Adrenal gland (tissue), 9 donors: ENCODE measurements at regions not wholly inside any gene's neighbourhood (a gene's known extent, or its start where the extent isn't known, plus 50 kb on each side); places are given as distances from the start of the nearest gene placed in this dataset.

Experiments used
- DNase-seq, 7 donors: peaks; one replicate each; pipeline ENCODE4 v3.0.0-alpha.2; 2019 to 2020
- H3K27ac ChIP-seq, 5 donors: fragments of 200-600 bp; sonication (generic) in 4 of 5; 1 replicate in 3 of 5; 2 replicates in 2 of 5; pipeline versions ENCODE4 v1.5.1 to v1.8.0; 2016 to 2020; ENCODE audit warnings: mild to moderate bottlenecking in 1 of 5
- H3K27me3 ChIP-seq: fragments of 200-600 bp; 2 replicates; pipeline ENCODE4 v1.8.0; 2021
- H3K36me3 ChIP-seq, 2 donors: fragments of 200-600 bp; replicated peaks in 1 of 2; 1 replicate in 1 of 2; 2 replicates in 1 of 2; pipeline versions ENCODE4 v1.5.1 to v1.8.0; 2018 to 2022
- H3K4me1 ChIP-seq, 2 donors: fragments of 200-600 bp; replicated peaks in 1 of 2; 1 replicate in 1 of 2; 2 replicates in 1 of 2; pipeline versions ENCODE4 v1.5.1 to v1.8.0; 2018 to 2021
- H3K4me3 ChIP-seq, 4 donors: fragments of 200-600 bp; sonication (generic) in 3 of 4; one replicate each; pipeline ENCODE4 v1.5.1; 2016 to 2018
- H3K9me3 ChIP-seq, 3 donors: fragments of 200-600 bp; sonication (generic) in 1 of 3; replicated peaks in 1 of 3; 1 replicate in 2 of 3; 2 replicates in 1 of 3; pipeline versions ENCODE4 v1.5.1 to v1.8.0; 2016 to 2021
- POLR2A ChIP-seq, 2 donors: fragments of 450-650 bp; IDR thresholded peaks; one replicate each; pipeline ENCODE4 v1.6.1; 2017; ENCODE audit warnings: antibody characterized with exemption in 2 of 2, mild to moderate bottlenecking in 2 of 2, moderate library complexity in 1 of 2
- WGBS, 4 donors: extraction: QIAGEN DNeasy Blood & Tissue Kit in 2 of 4; methylation state at CpG; one replicate each; pipeline versions ENCODE4 v1.1.5 to v1.1.7; 2013 to 2017; 5-methylcytosine and 5-hydroxymethylcytosine counted together
- intact Hi-C, 2 donors: fragments of 100-400 bp; cut with DNase I; formaldehyde crosslinking; loops; one replicate each; pipeline versions ENCODE4 v1.14.1 to v1.15.0; 2022 to 2023
- TF ChIP-seq, protein P1 (sequence below), 6 experiments: fragments of 450-650 bp in 4 of 6; fragments of 200-600 bp in 2 of 6; sonication (generic) in 1 of 6; IDR thresholded peaks; 1 replicate in 5 of 6; 2 replicates in 1 of 6; pipeline versions ENCODE4 v1.5.1 to v1.8.0; 2016 to 2021; ENCODE audit warnings: antibody characterized with exemption in 6 of 6, mild to moderate bottlenecking in 2 of 6, moderate library complexity in 1 of 6
- donor health status: healthy with polysubstance abuse.
- donor health status: Bipolar disorder and iron deficiency.
- donor health status: DM: yes; HTN: yes; CAD: no.
- donor health status: DM: no; HTN: no; CAD: no.
- donor health status: DM: no; HTN: no; CAD: no.

DNA sequence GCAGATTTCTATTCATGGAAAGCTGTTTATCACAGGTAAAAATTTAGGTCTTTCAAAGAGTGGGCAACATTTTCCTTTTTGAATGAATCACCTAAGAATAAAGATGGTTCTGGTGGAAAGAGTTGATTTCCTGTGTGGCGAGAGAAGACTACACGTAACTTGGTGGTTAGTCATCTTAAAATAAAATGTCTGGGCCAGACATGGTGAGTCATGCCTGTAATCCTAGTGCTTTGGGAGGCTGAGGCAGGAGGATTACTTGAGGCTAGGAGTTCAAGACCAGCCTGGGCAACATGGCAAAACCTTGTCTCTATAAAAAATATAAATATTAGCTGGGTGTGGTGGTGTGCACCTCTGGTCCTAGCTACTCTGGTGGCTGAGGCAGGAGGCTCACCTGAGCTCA lies 65.7 kb downstream of the DISP1 start:
- H3K4me3 ChIP-seq, result no peak overlapping the region
- TF ChIP-seq, protein P1, sequence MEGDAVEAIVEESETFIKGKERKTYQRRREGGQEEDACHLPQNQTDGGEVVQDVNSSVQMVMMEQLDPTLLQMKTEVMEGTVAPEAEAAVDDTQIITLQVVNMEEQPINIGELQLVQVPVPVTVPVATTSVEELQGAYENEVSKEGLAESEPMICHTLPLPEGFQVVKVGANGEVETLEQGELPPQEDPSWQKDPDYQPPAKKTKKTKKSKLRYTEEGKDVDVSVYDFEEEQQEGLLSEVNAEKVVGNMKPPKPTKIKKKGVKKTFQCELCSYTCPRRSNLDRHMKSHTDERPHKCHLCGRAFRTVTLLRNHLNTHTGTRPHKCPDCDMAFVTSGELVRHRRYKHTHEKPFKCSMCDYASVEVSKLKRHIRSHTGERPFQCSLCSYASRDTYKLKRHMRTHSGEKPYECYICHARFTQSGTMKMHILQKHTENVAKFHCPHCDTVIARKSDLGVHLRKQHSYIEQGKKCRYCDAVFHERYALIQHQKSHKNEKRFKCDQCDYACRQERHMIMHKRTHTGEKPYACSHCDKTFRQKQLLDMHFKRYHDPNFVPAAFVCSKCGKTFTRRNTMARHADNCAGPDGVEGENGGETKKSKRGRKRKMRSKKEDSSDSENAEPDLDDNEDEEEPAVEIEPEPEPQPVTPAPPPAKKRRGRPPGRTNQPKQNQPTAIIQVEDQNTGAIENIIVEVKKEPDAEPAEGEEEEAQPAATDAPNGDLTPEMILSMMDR (IDR thresholded peaks at IDR 0.05), result no peak
- TF ChIP-seq POLR2A (IDR thresholded peaks at IDR 0.05), result no peak
- no peaks in the 10 kb centered on the region for H3K27me3 ChIP-seq
- H3K36me3 ChIP-seq, result no peaks in the 10 kb centered on the region
- WGBS, 4 donors, result 57 to 79% (median 69%) methylated on average over 2 of the region's 2 CpGs
- intact Hi-C loops, result no loop called here
- no peaks in the 10 kb centered on the region for H3K9me3 ChIP-seq
- no peaks in the 10 kb centered on the region for H3K4me1 ChIP-seq
- no peak for DNase-seq
- no peak overlapping the region for H3K27ac ChIP-seq

DNA sequence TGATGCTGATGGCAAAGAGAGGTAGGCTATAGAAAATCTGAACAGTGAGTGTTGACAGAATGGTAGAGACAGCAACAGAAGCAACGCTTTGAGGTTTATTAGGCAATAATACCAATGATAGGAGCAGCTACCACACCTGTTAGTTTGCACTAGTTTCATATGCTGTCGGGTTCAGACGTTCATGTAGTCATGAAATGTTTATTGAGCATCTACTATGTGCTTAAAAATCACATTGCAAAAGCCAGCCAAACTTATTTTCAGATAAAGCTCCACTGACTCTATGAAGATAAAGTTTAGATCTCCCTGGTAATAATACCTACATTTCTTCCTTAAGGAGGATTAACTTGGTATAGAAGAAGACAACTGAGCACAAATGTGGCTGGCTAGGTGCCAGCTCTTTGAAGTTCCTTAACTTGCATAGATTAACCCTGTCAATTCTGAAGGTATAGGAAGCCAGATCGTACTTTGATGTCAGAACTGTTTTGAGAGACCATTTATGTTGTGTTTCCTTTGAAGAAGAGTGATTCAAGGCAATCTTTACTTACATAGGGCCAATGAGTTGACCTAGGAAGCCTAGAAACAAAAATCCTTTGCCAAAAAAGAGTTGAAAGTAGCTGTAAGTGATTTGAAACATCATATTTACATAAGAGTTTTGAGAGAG lies 71.5 kb downstream of the DISP1 start:
- intact Hi-C loops, result no loop called here
- H3K27me3 ChIP-seq, result no peaks in the 10 kb centered on the region
- no peaks in the 10 kb centered on the region for H3K36me3 ChIP-seq
- H3K4me1 ChIP-seq, result peaks cover 0 to 18% of the 10 kb centered on the region in 2 donors
- DNase-seq, result no peak
- H3K27ac ChIP-seq, result no peak overlapping the region
- TF ChIP-seq, protein P1 (IDR thresholded peaks at IDR 0.05), result no peak
- no peak for TF ChIP-seq POLR2A (IDR thresholded peaks at IDR 0.05)
- no peak overlapping the region for H3K4me3 ChIP-seq
- 89 to 93% (median 91%) methylated on average over 4 of the region's 4 CpGs for WGBS, 4 donors
- no peaks in the 10 kb centered on the region for H3K9me3 ChIP-seq

DNA sequence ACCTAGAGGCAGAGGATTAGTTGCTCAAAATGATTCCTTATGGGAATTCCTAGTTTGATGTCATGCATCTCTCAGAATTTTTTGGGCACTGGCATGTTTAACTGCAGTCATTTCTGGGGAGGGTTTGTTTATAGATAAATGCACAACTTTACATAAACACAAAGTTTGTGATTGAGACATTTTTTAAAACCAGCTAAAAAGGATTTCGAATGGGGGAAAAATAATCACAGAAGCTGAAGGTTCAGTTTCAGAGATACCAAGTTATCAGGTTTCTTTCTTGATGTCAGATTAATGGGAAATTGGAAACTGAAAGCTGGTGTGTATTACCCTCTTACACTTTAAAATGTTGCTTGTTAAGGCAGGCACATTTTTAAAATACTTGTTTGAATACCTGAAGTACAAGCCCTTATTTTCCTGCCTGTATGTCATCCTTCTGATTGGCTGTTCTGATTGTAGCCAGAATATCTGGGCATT lies 72.1 kb downstream of the DISP1 start:
- H3K27ac ChIP-seq, result no peak overlapping the region
- H3K27me3 ChIP-seq, result no peaks in the 10 kb centered on the region
- WGBS, 4 donors, result 61 to 82% (median 66%) methylated on average over 1 of the region's 1 CpG
- DNase-seq, result no peak
- H3K36me3 ChIP-seq, result no peaks in the 10 kb centered on the region
- intact Hi-C loops, result no loop called here
- no peaks in the 10 kb centered on the region for H3K9me3 ChIP-seq
- H3K4me3 ChIP-seq, result no peak overlapping the region
- H3K4me1 ChIP-seq, result peaks cover 0 to 22% of the 10 kb centered on the region in 2 donors
- TF ChIP-seq POLR2A (IDR thresholded peaks at IDR 0.05), result no peak
- TF ChIP-seq, protein P1 (IDR thresholded peaks at IDR 0.05), result no peak

DNA sequence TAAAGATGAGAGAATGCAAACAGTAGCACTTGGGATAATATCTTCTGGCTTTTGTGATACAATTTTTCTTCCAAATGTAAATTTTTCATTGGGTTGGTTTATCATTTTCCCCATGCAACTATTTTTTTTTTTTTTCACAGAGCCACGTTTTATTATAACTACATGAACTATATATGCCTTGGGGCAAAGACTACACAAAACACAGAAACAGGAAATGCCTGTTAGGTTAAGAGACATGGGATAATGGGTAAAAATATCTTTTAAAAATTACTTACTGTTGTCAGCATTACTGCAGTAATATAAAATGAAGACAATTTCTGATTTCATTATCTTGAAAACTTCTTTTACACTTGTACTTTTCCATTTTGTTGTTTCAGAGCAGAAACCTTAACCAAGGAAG lies 74.6 kb downstream of the DISP1 start:
- 44 to 70% (median 55%) methylated on average over 1 of the region's 1 CpG for WGBS, 4 donors
- Histone ChIP-seq H3K9me3 (no peaks in the 10 kb centered on the region), H3K4me3 (no peak overlapping the region), H3K27ac (no peak overlapping the region), H3K4me1 (peaks cover 0 to 22% of the 10 kb centered on the region in 2 donors), H3K27me3 (no peaks in the 10 kb centered on the region), H3K36me3 (no peaks in the 10 kb centered on the region)
- intact Hi-C loops, result no loop called here
- DNase-seq, result no peak
- TF ChIP-seq POLR2A (IDR thresholded peaks at IDR 0.05), result no peak
- TF ChIP-seq, protein P1 (IDR thresholded peaks at IDR 0.05), result no peak
